Endothelial cell of umbilical vein (primary cell): ENCODE measurements at regions not wholly inside any gene's neighbourhood (a gene's known extent, or its start where the extent isn't known, plus 50 kb on each side); places are given as distances from the start of the nearest gene placed in this dataset.

Experiments used
- BruUV-seq: library from RNA; stranded (reverse); fragments of 400-500 nt; replicated peaks from 2 replicates; lab custom pipeline; 2021; lab: Mats Ljungman, UMichigan
- CTCF ChIA-PET: fragments of 300-600, 350-600 bp; sonication (Branson Sonifier 250); formaldehyde crosslinking; loops from one replicate; lab custom pipeline; 2021; ENCODE audit warnings: antibody characterized with exemption, inconsistent platforms; lab: Charles Lee
- POLR2A ChIA-PET: fragments of 300-600, 350-600 bp; sonication (Branson Sonifier 250); formaldehyde crosslinking; loops from one replicate; lab custom pipeline; 2021; ENCODE audit warnings: antibody characterized with exemption, inconsistent platforms; lab: Charles Lee
- DNase-seq: peaks from one replicate; pipeline ENCODE4 v3.0.0-alpha.2; 2011; ENCODE audit warnings: low read depth, low spot score
- FAIRE-seq: peaks from 2 replicates; lab custom pipeline; 2011; peaks lifted over from hg19 to GRCh38; lab: Jason Lieb, UNC
- H2AFZ ChIP-seq: 2 replicates; pipeline ENCODE4 v1.6.0; 2012; ENCODE audit warnings: low read depth, low read length, control low read depth, inconsistent platforms
- H3K27ac ChIP-seq: 2 replicates; pipeline ENCODE4 v1.5.1; 2011; ENCODE audit warnings: low read depth, mild to moderate bottlenecking, control low read depth, low read length, moderate library complexity; ENCODE audit not compliant: insufficient read depth
- H3K27me3 ChIP-seq, 2 experiments: 2 replicates each; pipeline versions ENCODE4 v1.6.0 to v1.6.1; 2011; ENCODE audit warnings: low read length in 2 of 2, mixed read lengths in 1 of 2; ENCODE audit not compliant: control insufficient read depth in 2 of 2, insufficient read depth in 2 of 2
- H3K36me3 ChIP-seq, 2 experiments: 2 replicates in 1 of 2; 3 replicates in 1 of 2; pipeline ENCODE4 v1.5.1; 2011; ENCODE audit warnings: low read length in 2 of 2, mild to moderate bottlenecking in 1 of 2, moderate library complexity in 1 of 2; ENCODE audit not compliant: control insufficient read depth in 2 of 2, insufficient read depth in 2 of 2; ENCODE audit errors: extremely low read depth in 1 of 2
- H3K4me1 ChIP-seq: 3 replicates; pipeline ENCODE4 v1.5.1; 2011; ENCODE audit warnings: mild to moderate bottlenecking, low read length; ENCODE audit not compliant: control insufficient read depth, insufficient read depth; ENCODE audit errors: extremely low read depth
- H3K4me2 ChIP-seq: 2 replicates; pipeline ENCODE4 v1.6.1; 2011; ENCODE audit warnings: low read length, control low read depth, mixed read lengths; ENCODE audit not compliant: insufficient read depth
- H3K4me3 ChIP-seq, 3 experiments: fragments of 200-600 bp in 1 of 3; sonication (generic), shearing (Covaris generic) in 1 of 3; replicated peaks in 1 of 3; 2 replicates each; pipeline ENCODE4 v1.5.1; 2011 to 2016; ENCODE audit warnings: control low read depth in 3 of 3, low read length in 3 of 3, mild to moderate bottlenecking in 2 of 3, inconsistent platforms in 1 of 3, low read depth in 1 of 3, moderate library complexity in 1 of 3; ENCODE audit not compliant: insufficient read depth in 1 of 3
- H3K79me2 ChIP-seq: 2 replicates; pipeline ENCODE4 v1.6.0; 2012; ENCODE audit warnings: low read length, inconsistent platforms; ENCODE audit not compliant: control insufficient read depth, insufficient read depth
- H3K9ac ChIP-seq: replicated peaks from 2 replicates; pipeline ENCODE3; 2011; ENCODE audit warnings: low read length, control low read depth; ENCODE audit not compliant: insufficient read depth; ENCODE audit errors: extremely low read depth
- H3K9me1 ChIP-seq: replicated peaks from 3 replicates; pipeline ENCODE4 v1.6.0; 2011; ENCODE audit warnings: mild to moderate bottlenecking, low read length; ENCODE audit not compliant: control insufficient read depth, insufficient read depth; ENCODE audit errors: extremely low read depth
- H3K9me3 ChIP-seq: replicated peaks from 2 replicates; pipeline ENCODE4 v1.5.1; 2012; ENCODE audit warnings: low read length, inconsistent platforms; ENCODE audit not compliant: control insufficient read depth, insufficient read depth
- H4K20me1 ChIP-seq: replicated peaks from 2 replicates; pipeline ENCODE3; 2011; ENCODE audit warnings: mild to moderate bottlenecking, low read length; ENCODE audit not compliant: control insufficient read depth, insufficient read depth; ENCODE audit errors: extremely low read depth
- CTCF ChIP-seq, 2 donors: IDR thresholded peaks; 1 replicate in 1 of 2; 2 replicates in 1 of 2; pipeline ENCODE4 v1.5.1; 2011; ENCODE audit warnings: low read length in 2 of 2, mild to moderate bottlenecking in 2 of 2, moderate library complexity in 2 of 2, control low read depth in 1 of 2, inconsistent platforms in 1 of 2, low read depth in 1 of 2; ENCODE audit not compliant: insufficient read depth in 1 of 2; ENCODE audit errors: extremely low read depth in 1 of 2
- EZH2 ChIP-seq: IDR thresholded peaks from 2 replicates; pipeline ENCODE4 v1.6.1; 2012; ENCODE audit warnings: borderline replicate concordance, low read depth, mild to moderate bottlenecking, moderate library complexity, low read length, inconsistent platforms; ENCODE audit not compliant: severe bottlenecking
- FOS ChIP-seq: IDR thresholded peaks from 2 replicates; pipeline ENCODE4 v1.6.1; 2011; ENCODE audit warnings: mild to moderate bottlenecking, low read length, moderate library complexity, borderline replicate concordance; ENCODE audit not compliant: insufficient read depth
- GATA2 ChIP-seq: IDR thresholded peaks from 2 replicates; pipeline ENCODE4 v1.7.0; 2011; ENCODE audit warnings: low read depth, mild to moderate bottlenecking, moderate library complexity, mixed read lengths, low read length; ENCODE audit not compliant: insufficient read length, insufficient read depth
- JUN ChIP-seq: IDR thresholded peaks from 2 replicates; pipeline ENCODE4 v1.6.1; 2011; ENCODE audit warnings: borderline replicate concordance, low read depth; ENCODE audit not compliant: insufficient read length, insufficient read depth
- MAX ChIP-seq: IDR thresholded peaks from 2 replicates; pipeline ENCODE4 v1.6.1; 2011; ENCODE audit not compliant: insufficient read depth, insufficient read length
- MYC ChIP-seq: IDR thresholded peaks from one replicate; pipeline ENCODE4 v1.6.1; 2011; ENCODE audit warnings: mild to moderate bottlenecking, low read depth, low read length
- POLR2A ChIP-seq: IDR thresholded peaks from 2 replicates; pipeline ENCODE4 v1.6.1; 2012; ENCODE audit warnings: low read depth, mild to moderate bottlenecking, control low read depth, low read length
- POLR2AphosphoS5 ChIP-seq: IDR thresholded peaks from 2 replicates; pipeline ENCODE4 v1.6.1; 2012; ENCODE audit warnings: low read depth, mild to moderate bottlenecking, control low read depth, low read length, moderate library complexity; ENCODE audit not compliant: insufficient read depth
- dilution Hi-C: fragments of 300-500 bp; cut with MboI; formaldehyde crosslinking; loops from one replicate; pipeline ENCODE4 v1.15.0; 2019; ENCODE audit warnings: low sequenced_read_pairs; ENCODE audit not compliant: extremely low pct_ligation_motif_present
- intact Hi-C: fragments of 100-400 bp; cut with micrococcal nuclease; formaldehyde crosslinking; loops from one replicate; pipeline ENCODE4 v1.10.0; 2022

GRCh38 chr6:147128056-147128455, 76.2 kb upstream of the STXBP5 start:
- Histone ChIP-seq H3K9me3 (no peaks in the 10 kb centered on the region), H3K79me2 (no peaks in the 10 kb centered on the region), H3K27me3 (no peaks in the 10 kb centered on the region), H4K20me1 (no peaks in the 10 kb centered on the region), H3K4me1 (no peaks in the 10 kb centered on the region), H3K9ac (no peak overlapping the region), H3K9me1 (no peaks in the 10 kb centered on the region), H3K27ac (no peak overlapping the region), H2AFZ (no peak overlapping the region), H3K36me3 (no peaks in the 10 kb centered on the region), H3K4me3 (no peak overlapping the region), H3K4me2 (no peak overlapping the region)
- TF ChIP-seq FOS (no peak), JUN (no peak), CTCF (IDR thresholded peaks at IDR 0.05; ENCODE audit: extremely low read depth in 1 of 2, insufficient read depth in 1 of 2, low read depth in 1 of 2, low read length in 2 of 2) (no peak), GATA2 (no peak), POLR2A (no peak), POLR2AphosphoS5 (no peak), MAX (no peak), MYC (no peak), EZH2 (no peak)
- DNase-seq = no peak
- no TSS peak for BruUV-seq
- dilution Hi-C loops = no loop called here
- POLR2A ChIA-PET = no interaction called here
- no peak for FAIRE-seq
- CTCF ChIA-PET = no interaction called here
- intact Hi-C loops = no loop called here
